ENCODE measurements at regions not wholly inside any gene's neighbourhood (a gene's known extent, or its start where the extent isn't known, plus 50 kb on each side); places are given as distances from the start of the nearest gene placed in this dataset.

- no peak for TF ChIP-seq POLR2A (IDR thresholded peaks at IDR 0.05)
- no peak for TF ChIP-seq CTCF (IDR thresholded peaks at IDR 0.05)
Measured at GRCh38 chr4:8938623-8939022, 67.0 kb upstream of the HMX1 start.
